DOHH2 (cell line): ENCODE measurements at regions not wholly inside any gene's neighbourhood (a gene's known extent, or its start where the extent isn't known, plus 50 kb on each side); places are given as distances from the start of the nearest gene placed in this dataset.
"Not testable (repeated sequence)": the region's sequence is repeated elsewhere in the genome, so short reads cannot be mapped to it uniquely, and the experiment has no call there.

ENCODE experiments used
- H3F3A ChIP-seq: fragments of 200-600 bp; sonication (generic), shearing (Covaris generic); 2 replicates; pipeline ENCODE4 v1.6.0; 2016; ENCODE audit warnings: antibody characterized with exemption, mild to moderate bottlenecking; ENCODE audit not compliant: control insufficient read depth, insufficient read depth
- H3K27ac ChIP-seq: fragments of 200-600 bp; sonication (generic); 2 replicates; pipeline ENCODE4 v1.5.1; 2014; ENCODE audit warnings: low read depth, mild to moderate bottlenecking, low read length, moderate library complexity
- H3K27me3 ChIP-seq: fragments of 200-600 bp; sonication (generic); 2 replicates; pipeline ENCODE4 v1.6.1; 2014; ENCODE audit warnings: mild to moderate bottlenecking, low read length, mixed read lengths; ENCODE audit not compliant: control insufficient read depth
- H3K36me3 ChIP-seq: fragments of 200-600 bp; sonication (generic); 2 replicates; pipeline ENCODE4 v1.6.1; 2014; ENCODE audit warnings: mild to moderate bottlenecking, low read length, moderate library complexity, mixed read lengths; ENCODE audit not compliant: control insufficient read depth
- H3K4me1 ChIP-seq: fragments of 200-600 bp; sonication (generic); 2 replicates; pipeline ENCODE4 v1.6.1; 2014; ENCODE audit warnings: mild to moderate bottlenecking, low read length, mixed read lengths; ENCODE audit not compliant: control insufficient read depth
- H3K4me2 ChIP-seq: fragments of 200-600 bp; sonication (generic); 2 replicates; pipeline ENCODE4 v1.6.0; 2014; ENCODE audit warnings: mild to moderate bottlenecking, low read length, moderate library complexity
- H3K4me3 ChIP-seq: fragments of 200-600 bp; sonication (generic); 2 replicates; pipeline ENCODE4 v1.5.1; 2014; ENCODE audit warnings: mild to moderate bottlenecking, low read length, mixed read lengths
- H3K79me2 ChIP-seq: fragments of 200-600 bp; sonication (generic); 2 replicates; pipeline ENCODE4 v1.6.1; 2014; ENCODE audit warnings: mild to moderate bottlenecking, low read length, mixed read lengths; ENCODE audit not compliant: control insufficient read depth
- H3K9me2 ChIP-seq: fragments of 200-600 bp; sonication (generic); replicated peaks from 2 replicates; pipeline ENCODE4 v1.6.1; 2014; ENCODE audit warnings: mild to moderate bottlenecking, low read length, mixed read lengths; ENCODE audit not compliant: control insufficient read depth
- H3K9me3 ChIP-seq: fragments of 200-600 bp; sonication (generic); 2 replicates; pipeline ENCODE4 v1.6.1; 2014; ENCODE audit warnings: antibody characterized with exemption, low read length, mixed read lengths; ENCODE audit not compliant: control insufficient read depth, insufficient read depth
- H4K20me1 ChIP-seq: fragments of 200-600 bp; sonication (generic); 2 replicates; pipeline ENCODE4 v1.6.0; 2014; ENCODE audit warnings: low read depth, mild to moderate bottlenecking, antibody characterized with exemption, low read length, moderate library complexity; ENCODE audit not compliant: control insufficient read depth, insufficient read depth
- EZH2phosphoT487 ChIP-seq: fragments of 200-600 bp; sonication (generic); IDR thresholded peaks from 2 replicates; pipeline ENCODE4 v1.6.1; 2017; ENCODE audit warnings: borderline replicate concordance, mild to moderate bottlenecking, antibody characterized with exemption, low read length, moderate library complexity, mixed read lengths
- TF ChIP-seq, protein P1 (sequence below): fragments of 200-600 bp; sonication (generic); IDR thresholded peaks from one replicate; pipeline ENCODE4 v1.5.1; 2014; ENCODE audit warnings: antibody characterized with exemption, mild to moderate bottlenecking, low read depth, low read length; ENCODE audit not compliant: poor library complexity, severe bottlenecking

DNA sequence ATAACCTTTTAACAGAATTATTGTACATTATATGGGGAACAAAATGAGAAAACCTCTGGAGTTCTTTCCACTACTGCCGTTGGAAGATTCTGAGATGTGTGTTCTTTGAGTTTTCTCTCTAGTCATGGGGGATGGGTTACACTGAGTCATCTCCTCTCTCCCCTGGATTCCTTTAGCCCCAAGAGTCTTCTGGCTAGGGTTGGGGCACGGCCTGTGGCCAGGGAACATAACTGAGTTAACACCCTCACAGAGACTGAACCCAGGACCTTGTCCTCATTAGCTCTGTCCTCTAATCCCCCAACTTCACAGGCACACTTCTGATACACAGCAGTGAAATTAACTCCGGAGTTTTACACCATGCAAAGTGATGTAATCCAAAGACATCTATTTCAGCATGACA lies 142.3 kb upstream of the F9 start:
- TF ChIP-seq EZH2phosphoT487: no peak
- TF ChIP-seq, protein P1, sequence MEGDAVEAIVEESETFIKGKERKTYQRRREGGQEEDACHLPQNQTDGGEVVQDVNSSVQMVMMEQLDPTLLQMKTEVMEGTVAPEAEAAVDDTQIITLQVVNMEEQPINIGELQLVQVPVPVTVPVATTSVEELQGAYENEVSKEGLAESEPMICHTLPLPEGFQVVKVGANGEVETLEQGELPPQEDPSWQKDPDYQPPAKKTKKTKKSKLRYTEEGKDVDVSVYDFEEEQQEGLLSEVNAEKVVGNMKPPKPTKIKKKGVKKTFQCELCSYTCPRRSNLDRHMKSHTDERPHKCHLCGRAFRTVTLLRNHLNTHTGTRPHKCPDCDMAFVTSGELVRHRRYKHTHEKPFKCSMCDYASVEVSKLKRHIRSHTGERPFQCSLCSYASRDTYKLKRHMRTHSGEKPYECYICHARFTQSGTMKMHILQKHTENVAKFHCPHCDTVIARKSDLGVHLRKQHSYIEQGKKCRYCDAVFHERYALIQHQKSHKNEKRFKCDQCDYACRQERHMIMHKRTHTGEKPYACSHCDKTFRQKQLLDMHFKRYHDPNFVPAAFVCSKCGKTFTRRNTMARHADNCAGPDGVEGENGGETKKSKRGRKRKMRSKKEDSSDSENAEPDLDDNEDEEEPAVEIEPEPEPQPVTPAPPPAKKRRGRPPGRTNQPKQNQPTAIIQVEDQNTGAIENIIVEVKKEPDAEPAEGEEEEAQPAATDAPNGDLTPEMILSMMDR: no peak

DNA sequence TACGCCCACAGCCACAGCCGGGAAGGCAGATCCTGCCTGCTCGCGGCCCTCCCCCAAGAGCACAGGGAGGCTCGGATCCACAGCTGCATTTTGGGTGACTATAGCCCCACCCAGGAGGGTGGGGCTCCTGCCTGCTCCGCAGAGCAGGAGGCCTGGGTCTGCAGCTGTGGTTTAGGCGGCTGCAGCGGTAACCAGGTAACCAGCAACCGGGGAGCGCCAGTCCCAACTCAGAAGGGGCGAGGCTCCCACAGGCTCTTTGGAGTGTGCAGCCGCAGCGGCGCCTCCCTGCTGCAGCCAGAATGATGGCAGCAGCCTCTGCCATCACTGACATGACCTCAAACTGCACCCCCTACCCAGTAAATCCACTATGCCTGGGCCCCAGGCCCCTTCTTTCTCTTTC lies 148.0 kb upstream of the F9 start:
- Histone ChIP-seq H3K9me2 (no peaks in the 10 kb centered on the region), H3K4me1 (no peaks in the 10 kb centered on the region), H3F3A (no peaks in the 10 kb centered on the region), H3K79me2 (no peaks in the 10 kb centered on the region), H3K4me2 (no peak overlapping the region), H3K27me3 (no peaks in the 10 kb centered on the region), H4K20me1 (no peaks in the 10 kb centered on the region), H3K9me3 (no peaks in the 10 kb centered on the region), H3K4me3 (no peak overlapping the region), H3K36me3 (no peaks in the 10 kb centered on the region), H3K27ac (no peak overlapping the region)
- TF ChIP-seq EZH2phosphoT487: no peak
- TF ChIP-seq, protein P1: no peak

More for the DNA sequence above, 142.3 kb upstream of the F9 start:
- no peak overlapping the region for H3K4me3 ChIP-seq
- no peaks in the 10 kb centered on the region for H4K20me1 ChIP-seq
- no peaks in the 10 kb centered on the region for H3F3A ChIP-seq
- no peak overlapping the region for H3K27ac ChIP-seq
- no peak overlapping the region for H3K4me2 ChIP-seq
- H3K27me3 ChIP-seq: no peaks in the 10 kb centered on the region
- no peaks in the 10 kb centered on the region for H3K9me3 ChIP-seq
- no peaks in the 10 kb centered on the region for H3K9me2 ChIP-seq
- H3K36me3 ChIP-seq: no peaks in the 10 kb centered on the region
- H3K79me2 ChIP-seq: no peaks in the 10 kb centered on the region
- no peaks in the 10 kb centered on the region for H3K4me1 ChIP-seq

DNA sequence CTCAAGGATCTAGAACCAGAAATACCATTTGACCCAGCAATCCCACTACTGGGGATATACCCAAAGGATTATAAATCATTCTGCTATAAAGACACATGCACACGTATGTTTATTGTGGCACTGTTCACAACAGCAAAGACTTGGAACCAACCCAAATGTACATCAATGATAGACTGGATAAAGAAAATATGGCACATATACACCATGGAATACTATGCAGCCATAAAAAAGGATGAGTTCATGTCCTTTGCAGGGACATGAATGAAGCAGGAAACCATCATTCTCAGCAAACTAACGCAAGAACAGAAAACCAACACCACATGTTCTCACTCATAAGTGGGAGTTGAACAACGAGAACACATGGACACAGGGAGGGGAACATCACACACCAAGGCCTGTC lies 154.0 kb upstream of the F9 start:
- H3K4me3 ChIP-seq, H3K79me2 ChIP-seq, H3K9me2 ChIP-seq, H4K20me1 ChIP-seq, H3F3A ChIP-seq, H3K27me3 ChIP-seq, H3K36me3 ChIP-seq, H3K27ac ChIP-seq, H3K4me1 ChIP-seq, H3K4me2 ChIP-seq, H3K9me3 ChIP-seq: not testable (repeated sequence)

DNA sequence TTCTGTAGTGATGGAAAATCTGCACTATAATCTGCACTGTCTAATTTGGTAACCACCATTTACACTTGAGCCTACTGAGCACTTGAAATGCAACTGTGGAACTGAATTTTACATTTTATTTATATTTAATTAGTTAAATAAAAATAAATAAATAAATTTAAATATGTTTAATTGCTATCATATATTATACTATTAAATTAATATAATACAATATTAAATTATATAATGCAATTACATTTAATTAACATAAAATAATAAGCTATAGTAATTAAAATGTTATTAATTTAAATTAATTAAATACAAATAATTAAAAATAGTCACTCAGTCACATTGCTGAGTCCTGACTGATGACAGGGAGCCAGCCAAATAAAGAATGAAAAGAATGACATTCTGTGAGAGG lies 170.2 kb upstream of the F9 start:
- no peak overlapping the region for H3K4me2 ChIP-seq
- H3K79me2 ChIP-seq: no peaks in the 10 kb centered on the region
- no peaks in the 10 kb centered on the region for H3K36me3 ChIP-seq
- no peaks in the 10 kb centered on the region for H3K9me2 ChIP-seq
- no peaks in the 10 kb centered on the region for H3K27me3 ChIP-seq
- H3F3A ChIP-seq: no peaks in the 10 kb centered on the region
- H3K4me1 ChIP-seq: no peaks in the 10 kb centered on the region
- H3K9me3 ChIP-seq: no peaks in the 10 kb centered on the region
- no peak overlapping the region for H3K4me3 ChIP-seq
- no peak overlapping the region for H3K27ac ChIP-seq
- no peaks in the 10 kb centered on the region for H4K20me1 ChIP-seq
- TF ChIP-seq EZH2phosphoT487: no peak
- TF ChIP-seq, protein P1: no peak

DNA sequence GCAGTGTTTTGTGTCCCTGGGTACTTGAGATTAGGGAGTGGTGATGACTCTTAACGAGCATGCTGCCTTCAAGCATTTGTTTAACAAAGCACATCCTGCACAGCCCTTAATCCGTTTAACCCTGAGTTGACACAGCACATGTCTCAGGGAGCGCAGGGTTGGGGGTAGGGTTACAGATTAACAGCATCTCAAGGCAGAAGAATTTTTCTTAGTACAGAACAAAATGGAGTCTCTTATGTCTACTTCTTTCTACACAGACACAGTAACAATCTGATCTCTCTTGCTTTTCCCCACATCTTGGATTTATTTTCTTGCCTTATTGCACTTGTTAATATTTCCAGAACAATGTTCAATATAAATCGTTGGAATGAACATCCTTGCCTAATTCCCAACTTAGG lies 187.9 kb upstream of the F9 start:
- H3K9me3 ChIP-seq, H3K4me1 ChIP-seq, H3K79me2 ChIP-seq, H3K36me3 ChIP-seq, H4K20me1 ChIP-seq, H3F3A ChIP-seq, H3K27ac ChIP-seq, H3K9me2 ChIP-seq, H3K27me3 ChIP-seq, H3K4me3 ChIP-seq, H3K4me2 ChIP-seq: not testable (repeated sequence)

DNA sequence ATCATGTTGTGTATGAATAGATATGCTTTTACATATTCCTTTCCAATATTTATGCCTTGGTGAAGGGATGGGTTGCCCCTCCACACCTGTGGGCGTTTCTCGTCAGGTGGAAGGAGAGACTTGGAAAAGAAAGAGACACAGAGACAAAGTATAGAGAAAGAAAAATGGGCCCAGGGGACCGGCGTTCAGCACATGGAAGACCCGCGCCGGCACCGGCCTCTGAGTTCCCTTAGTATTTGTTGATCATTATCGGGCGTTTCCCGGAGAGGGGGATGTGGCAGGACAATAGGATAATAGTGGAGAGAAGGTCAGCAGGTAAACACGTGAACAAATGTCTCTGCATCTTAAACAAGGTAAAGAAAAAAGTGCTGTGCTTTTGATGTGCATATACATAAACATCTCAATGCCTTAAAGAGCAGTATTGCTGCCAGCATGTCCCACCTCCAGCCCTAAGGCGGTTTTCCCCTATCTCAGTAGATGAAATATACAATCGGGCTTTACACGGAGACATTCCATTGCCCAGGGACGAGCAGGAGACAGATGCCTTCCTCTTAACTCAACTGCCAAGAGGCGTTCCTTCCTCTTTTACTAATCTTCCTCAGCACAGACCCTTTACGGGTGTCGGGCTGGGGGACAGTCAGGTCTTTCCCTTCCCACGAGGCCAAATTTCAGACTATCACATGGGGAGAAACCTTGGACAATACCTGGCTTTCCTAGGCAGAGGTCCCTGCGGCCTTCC lies 188.5 kb upstream of the F9 start:
- not testable (repeated sequence) for H3K4me3 ChIP-seq, H3K9me2 ChIP-seq, H3K4me2 ChIP-seq, H3K36me3 ChIP-seq, H3K27ac ChIP-seq, H3K4me1 ChIP-seq, H4K20me1 ChIP-seq, H3K9me3 ChIP-seq, H3K79me2 ChIP-seq, H3F3A ChIP-seq, H3K27me3 ChIP-seq
